ENCODE measurements at regions not wholly inside any gene's neighbourhood (a gene's known extent, or its start where the extent isn't known, plus 50 kb on each side); places are given as distances from the start of the nearest gene placed in this dataset.

DNA sequence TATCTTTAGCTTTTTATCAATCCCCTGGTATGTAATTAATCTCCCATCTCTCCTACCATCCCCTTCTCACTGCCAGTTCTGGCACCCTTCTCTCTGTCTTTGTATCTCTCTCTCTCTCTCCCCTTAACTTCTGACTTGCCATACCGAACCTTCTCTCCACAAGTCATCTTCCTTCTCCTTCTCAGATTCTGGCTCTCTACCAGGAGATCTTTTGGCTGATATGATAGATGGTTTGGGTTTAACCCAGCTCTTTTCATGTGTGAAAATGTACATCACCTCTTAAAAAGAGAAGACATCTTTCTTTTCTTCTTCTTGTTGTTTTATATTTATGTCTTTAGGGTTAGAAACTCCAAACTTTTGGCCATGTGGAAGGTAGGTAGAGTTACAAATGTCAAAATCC, 196.7 kb downstream of the HGF start:
- TF ChIP-seq ZNF530 (CRISPR knock-in tag; IDR thresholded peaks at IDR 0.05; ENCODE audit: low read depth): no peak
- TF ChIP-seq NONO (IDR thresholded peaks at IDR 0.05): no peak
- no peak for TF ChIP-seq NONO (CRISPR knock-in tag; conservative IDR thresholded peaks at IDR 0.05)
- TF ChIP-seq DR1 (CRISPR knock-in tag; IDR thresholded peaks at IDR 0.05): no peak
- TF ChIP-seq, protein P1, sequence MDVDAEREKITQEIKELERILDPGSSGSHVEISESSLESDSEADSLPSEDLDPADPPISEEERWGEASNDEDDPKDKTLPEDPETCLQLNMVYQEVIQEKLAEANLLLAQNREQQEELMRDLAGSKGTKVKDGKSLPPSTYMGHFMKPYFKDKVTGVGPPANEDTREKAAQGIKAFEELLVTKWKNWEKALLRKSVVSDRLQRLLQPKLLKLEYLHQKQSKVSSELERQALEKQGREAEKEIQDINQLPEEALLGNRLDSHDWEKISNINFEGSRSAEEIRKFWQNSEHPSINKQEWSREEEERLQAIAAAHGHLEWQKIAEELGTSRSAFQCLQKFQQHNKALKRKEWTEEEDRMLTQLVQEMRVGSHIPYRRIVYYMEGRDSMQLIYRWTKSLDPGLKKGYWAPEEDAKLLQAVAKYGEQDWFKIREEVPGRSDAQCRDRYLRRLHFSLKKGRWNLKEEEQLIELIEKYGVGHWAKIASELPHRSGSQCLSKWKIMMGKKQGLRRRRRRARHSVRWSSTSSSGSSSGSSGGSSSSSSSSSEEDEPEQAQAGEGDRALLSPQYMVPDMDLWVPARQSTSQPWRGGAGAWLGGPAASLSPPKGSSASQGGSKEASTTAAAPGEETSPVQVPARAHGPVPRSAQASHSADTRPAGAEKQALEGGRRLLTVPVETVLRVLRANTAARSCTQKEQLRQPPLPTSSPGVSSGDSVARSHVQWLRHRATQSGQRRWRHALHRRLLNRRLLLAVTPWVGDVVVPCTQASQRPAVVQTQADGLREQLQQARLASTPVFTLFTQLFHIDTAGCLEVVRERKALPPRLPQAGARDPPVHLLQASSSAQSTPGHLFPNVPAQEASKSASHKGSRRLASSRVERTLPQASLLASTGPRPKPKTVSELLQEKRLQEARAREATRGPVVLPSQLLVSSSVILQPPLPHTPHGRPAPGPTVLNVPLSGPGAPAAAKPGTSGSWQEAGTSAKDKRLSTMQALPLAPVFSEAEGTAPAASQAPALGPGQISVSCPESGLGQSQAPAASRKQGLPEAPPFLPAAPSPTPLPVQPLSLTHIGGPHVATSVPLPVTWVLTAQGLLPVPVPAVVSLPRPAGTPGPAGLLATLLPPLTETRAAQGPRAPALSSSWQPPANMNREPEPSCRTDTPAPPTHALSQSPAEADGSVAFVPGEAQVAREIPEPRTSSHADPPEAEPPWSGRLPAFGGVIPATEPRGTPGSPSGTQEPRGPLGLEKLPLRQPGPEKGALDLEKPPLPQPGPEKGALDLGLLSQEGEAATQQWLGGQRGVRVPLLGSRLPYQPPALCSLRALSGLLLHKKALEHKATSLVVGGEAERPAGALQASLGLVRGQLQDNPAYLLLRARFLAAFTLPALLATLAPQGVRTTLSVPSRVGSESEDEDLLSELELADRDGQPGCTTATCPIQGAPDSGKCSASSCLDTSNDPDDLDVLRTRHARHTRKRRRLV (CRISPR knock-in tag; IDR thresholded peaks at IDR 0.05): no peak
- no peak for TF ChIP-seq SIN3B (IDR thresholded peaks at IDR 0.05; ENCODE audit: low read length)
- CTCF ChIA-PET (ENCODE audit: low intra/inter-chr PET ratio, low total read pairs): no interaction called here
- H2AFZ ChIP-seq (ENCODE audit: low read length): no peak overlapping the region
- H3K36me3 ChIP-seq (replicated peaks in 1 of 2; ENCODE audit: control insufficient read depth in 1 of 2, insufficient read depth in 2 of 2, low read length in 2 of 2): no peaks in the 10 kb centered on the region
- no TSS peak for BruUV-seq (replicated peaks)
- no peaks in the 10 kb centered on the region for H3K79me2 ChIP-seq (ENCODE audit: insufficient read depth, low read length)
- 3% methylated on average over 1 of the region's 1 CpG for whole genome bisulfite sequencing (ENCODE audit: low lambda C conversion rate)
- H3K4me2 ChIP-seq (ENCODE audit: low read depth, low read length): no peak overlapping the region
- ATAC-seq (no peak), FAIRE-seq (no peak), DNase-seq (ENCODE audit: low spot score) (no peak)
- H3K27me3 ChIP-seq (ENCODE audit: control insufficient read depth in 1 of 2, insufficient read depth in 2 of 2, low read length in 2 of 2): no peaks in the 10 kb centered on the region
- intact Hi-C loops (cut with micrococcal nuclease; ENCODE audit: unreplicated experiment) (no loop called here), in situ Hi-C loops (cut with HindIII; ENCODE audit: extremely low pct_ligation_motif_present, low pct_unique_long_range_greater_than_20kb) (no loop called here)
- H3K9me3 ChIP-seq (ENCODE audit: low read length): no peaks in the 10 kb centered on the region
- H3K4me1 ChIP-seq (ENCODE audit: insufficient read depth, low read length): no peaks in the 10 kb centered on the region
- no peaks in the 10 kb centered on the region for H4K20me1 ChIP-seq (ENCODE audit: insufficient read depth, low read length)
- H3K9ac ChIP-seq (ENCODE audit: insufficient read depth, low read depth, low read length): no peak overlapping the region
- H3K27ac ChIP-seq (ENCODE audit: extremely low read length, insufficient read depth, low read length): no peak overlapping the region
- no peak overlapping the region for H3K4me3 ChIP-seq (replicated peaks in 1 of 3; ENCODE audit: insufficient read depth in 1 of 3, low read depth in 2 of 3, low read length in 3 of 3)
- POLR2A ChIA-PET: no interaction called here

All from HepG2 (cell line).